CD14-positive monocyte (primary cell): ENCODE measurements at regions not wholly inside any gene's neighbourhood (a gene's known extent, or its start where the extent isn't known, plus 50 kb on each side); places are given as distances from the start of the nearest gene placed in this dataset.

Experiments
- DNase-seq, 3 donors: peaks; one replicate each; pipeline ENCODE4 v3.0.0-alpha.2; 2011 to 2022
- H2AFZ ChIP-seq: 2 replicates; pipeline ENCODE4 v1.6.0; 2012; ENCODE audit warnings: mild to moderate bottlenecking, low read depth, low read length, inconsistent platforms; ENCODE audit not compliant: insufficient read depth, poor library complexity, severe bottlenecking
- H3K27ac ChIP-seq, 2 donors: 1 replicate in 1 of 2; 2 replicates in 1 of 2; pipeline ENCODE4 v1.5.1; 2012 to 2013; ENCODE audit warnings: low read length in 2 of 2, control low read depth in 1 of 2, inconsistent platforms in 1 of 2, low read depth in 1 of 2, mild to moderate bottlenecking in 1 of 2
- H3K27me3 ChIP-seq, 2 donors: one replicate each; pipeline versions ENCODE4 v1.6.0 to v1.6.1; 2011 to 2013; ENCODE audit warnings: low read length in 2 of 2; ENCODE audit not compliant: control insufficient read depth in 2 of 2, insufficient read depth in 2 of 2
- H3K36me3 ChIP-seq, 2 donors: replicated peaks in 1 of 2; 1 replicate in 1 of 2; 2 replicates in 1 of 2; pipeline versions ENCODE4 v1.5.1 to v1.6.1; 2012 to 2013; ENCODE audit warnings: low read length in 2 of 2, control low read depth in 1 of 2, inconsistent platforms in 1 of 2, mild to moderate bottlenecking in 1 of 2; ENCODE audit not compliant: insufficient read depth in 2 of 2, control insufficient read depth in 1 of 2
- H3K4me1 ChIP-seq, 2 donors: 1 replicate in 1 of 2; 2 replicates in 1 of 2; pipeline versions ENCODE4 v1.5.1 to v1.6.1; 2012 to 2013; ENCODE audit warnings: low read length in 2 of 2, control low read depth in 1 of 2, inconsistent platforms in 1 of 2, mild to moderate bottlenecking in 1 of 2, moderate library complexity in 1 of 2; ENCODE audit not compliant: insufficient read depth in 2 of 2, control insufficient read depth in 1 of 2
- H3K4me2 ChIP-seq: replicated peaks from 2 replicates; pipeline ENCODE3; 2012; ENCODE audit warnings: low read length, moderate library complexity, mild to moderate bottlenecking; ENCODE audit not compliant: poor library complexity, severe bottlenecking; ENCODE audit errors: extremely low read depth
- H3K4me3 ChIP-seq, 3 experiments: fragments of 200-600 bp in 1 of 3; sonication (generic) in 1 of 3; replicated peaks in 1 of 3; 1 replicate in 2 of 3; 2 replicates in 1 of 3; pipeline ENCODE4 v1.5.1; 2011 to 2013; ENCODE audit warnings: low read length in 3 of 3, mild to moderate bottlenecking in 3 of 3, control low read depth in 2 of 3, low read depth in 2 of 3, inconsistent platforms in 1 of 3, moderate library complexity in 1 of 3
- H3K79me2 ChIP-seq: 2 replicates; pipeline ENCODE4 v1.6.0; 2012; ENCODE audit warnings: mild to moderate bottlenecking, control low read depth, inconsistent platforms, low read length, moderate library complexity; ENCODE audit not compliant: insufficient read depth
- H3K9ac ChIP-seq: 2 replicates; pipeline ENCODE4 v1.6.0; 2017; ENCODE audit warnings: low read length, mild to moderate bottlenecking; ENCODE audit not compliant: insufficient read depth, poor library complexity, severe bottlenecking
- H3K9me3 ChIP-seq, 2 donors: replicated peaks in 1 of 2; 1 replicate in 1 of 2; 2 replicates in 1 of 2; pipeline versions ENCODE4 v1.5.1 to v1.6.1; 2012 to 2013; ENCODE audit warnings: low read length in 2 of 2, control low read depth in 1 of 2; ENCODE audit not compliant: control insufficient read depth in 1 of 2, insufficient read depth in 1 of 2
- H4K20me1 ChIP-seq: 2 replicates; pipeline ENCODE4 v1.6.0; 2012; ENCODE audit warnings: mild to moderate bottlenecking, low read length, control low read depth, moderate library complexity; ENCODE audit not compliant: insufficient read depth
- H3K27ac Mint-ChIP-seq, 7 donors: one replicate each; pipeline ENCODE4 v1.8.0; 2020; ENCODE audit warnings: mild to moderate bottlenecking in 7 of 7, mixed read lengths in 7 of 7, moderate library complexity in 6 of 7, inconsistent platforms in 2 of 7
- H3K27me3 Mint-ChIP-seq, 3 donors: one replicate each; pipeline ENCODE4 v1.8.0; 2021 to 2022; ENCODE audit warnings: low read depth in 3 of 3, mild to moderate bottlenecking in 3 of 3, mixed read lengths in 3 of 3, moderate library complexity in 3 of 3, inconsistent platforms in 1 of 3
- H3K36me3 Mint-ChIP-seq, 2 donors: one replicate each; pipeline ENCODE4 v1.8.0; 2020; ENCODE audit warnings: mixed read lengths in 2 of 2, inconsistent platforms in 1 of 2, mild to moderate bottlenecking in 1 of 2
- H3K4me1 Mint-ChIP-seq: one replicate; pipeline ENCODE4 v1.8.0; 2020; ENCODE audit warnings: mild to moderate bottlenecking, mixed read lengths
- H3K4me3 Mint-ChIP-seq, 2 donors: one replicate each; pipeline ENCODE4 v1.8.0; 2020; ENCODE audit warnings: mild to moderate bottlenecking in 2 of 2, mixed read lengths in 2 of 2, moderate library complexity in 1 of 2
- H3K9me3 Mint-ChIP-seq, 7 donors: one replicate each; pipeline ENCODE4 v1.8.0; 2020 to 2022; ENCODE audit warnings: mixed read lengths in 7 of 7, mild to moderate bottlenecking in 6 of 7, moderate library complexity in 6 of 7, inconsistent platforms in 2 of 7
- CTCF ChIP-seq: fragments of 200-600 bp; IDR thresholded peaks from one replicate; pipeline ENCODE4 v1.8.0; 2022; ENCODE audit warnings: antibody characterized with exemption, mild to moderate bottlenecking
- WGBS: methylation state at CpG from one replicate; pipeline ENCODE4 v1.1.5; 2013; ENCODE audit warnings: missing lambda C conversion rate; ENCODE audit not compliant: insufficient coverage; 5-methylcytosine and 5-hydroxymethylcytosine counted together
- intact Hi-C, 2 donors: fragments of 100-400 bp; cut with micrococcal nuclease; formaldehyde crosslinking; loops; one replicate each; pipeline versions ENCODE4 v1.15.0 to v1.15.1; 2023

GRCh38 chr13:37212826-37213225 is 107.4 kb upstream of the CSNK1A1L start:
- intact Hi-C loops = no loop called here

GRCh38 chr13:37211487-37211886 is 106.0 kb upstream of the CSNK1A1L start:
- no peak overlapping the region for H3K4me3 Mint-ChIP-seq
- no peaks in the 10 kb centered on the region for H3K4me1 Mint-ChIP-seq
- H3K27me3 Mint-ChIP-seq = peaks cover 0 to 2% (median 0%) of the 10 kb centered on the region in 3 donors
- H3K27me3 ChIP-seq = no peaks in the 10 kb centered on the region
- intact Hi-C loops = no loop called here
- no peak overlapping the region for H2AFZ ChIP-seq
- no peak for TF ChIP-seq CTCF
- peaks cover 4 to 19% of the 10 kb centered on the region in 2 donors for H3K9me3 ChIP-seq
- no peaks in the 10 kb centered on the region for H3K36me3 ChIP-seq
- H3K36me3 Mint-ChIP-seq = no peaks in the 10 kb centered on the region
- no peak overlapping the region for H3K27ac ChIP-seq
- DNase-seq = no peak
- H3K4me3 ChIP-seq = no peak overlapping the region
- H4K20me1 ChIP-seq = no peaks in the 10 kb centered on the region
- H3K79me2 ChIP-seq = no peaks in the 10 kb centered on the region
- no peaks in the 10 kb centered on the region for H3K4me1 ChIP-seq
- no peak overlapping the region for H3K9ac ChIP-seq
- peaks cover 0 to 19% (median 14%) of the 10 kb centered on the region in 7 donors for H3K9me3 Mint-ChIP-seq
- H3K4me2 ChIP-seq = no peak overlapping the region
- no peak overlapping the region for H3K27ac Mint-ChIP-seq
- 94% methylated on average over 2 of the region's 7 CpGs for WGBS

More at GRCh38 chr13:37212826-37213225, 107.4 kb upstream of the CSNK1A1L start:
- Histone ChIP-seq H3K36me3 (no peaks in the 10 kb centered on the region), H4K20me1 (no peaks in the 10 kb centered on the region), H3K9me3 (peaks cover 7 to 19% of the 10 kb centered on the region in 2 donors), H3K4me1 (no peaks in the 10 kb centered on the region), H3K27ac (no peak overlapping the region), H3K9ac (no peak overlapping the region), H3K27me3 (no peaks in the 10 kb centered on the region), H3K4me3 (no peak overlapping the region), H3K4me2 (no peak overlapping the region), H2AFZ (no peak overlapping the region), H3K79me2 (no peaks in the 10 kb centered on the region)
- H3K4me3 Mint-ChIP-seq = no peak overlapping the region
- DNase-seq = no peak
- no CpG with 5 or more reads among the region's 2 CpGs for WGBS
- peaks cover 0 to 2% (median 0%) of the 10 kb centered on the region in 3 donors for H3K27me3 Mint-ChIP-seq
- no peak overlapping the region for H3K27ac Mint-ChIP-seq
- H3K4me1 Mint-ChIP-seq = no peaks in the 10 kb centered on the region
- TF ChIP-seq CTCF = no peak
- H3K9me3 Mint-ChIP-seq = peaks cover 0 to 19% (median 14%) of the 10 kb centered on the region in 7 donors
- no peaks in the 10 kb centered on the region for H3K36me3 Mint-ChIP-seq
